Kasumi-1 (cell line): ENCODE measurements at regions not wholly inside any gene's neighbourhood (a gene's known extent, or its start where the extent isn't known, plus 50 kb on each side); places are given as distances from the start of the nearest gene placed in this dataset.

Experiments
- DNase-seq, 2 experiments: peaks; one replicate each; lab custom pipeline; 2025; lab: John Stamatoyannopoulos, UW

GRCh38 chr1:239732770-239733169, 346.4 kb downstream of the CHRM3 start:
- no peak for DNase-seq

DNA sequence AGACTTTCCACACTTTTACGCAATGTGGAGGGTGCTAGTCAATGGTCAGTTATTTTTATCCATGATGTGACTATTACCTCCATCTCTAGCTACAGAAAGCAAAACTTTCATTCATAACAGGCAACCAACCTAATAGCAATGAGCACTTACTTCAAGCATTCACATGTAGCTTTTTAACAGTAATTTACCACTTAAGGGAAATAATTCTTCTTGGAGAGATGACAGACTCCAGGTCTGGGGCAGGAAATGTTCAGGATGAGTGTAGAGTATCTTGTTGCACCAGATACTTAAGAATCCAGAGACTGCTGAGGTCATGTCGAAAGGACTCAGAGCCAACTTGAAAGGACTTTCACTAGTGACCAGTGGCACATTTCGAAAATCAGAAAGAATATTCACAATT, 347.6 kb downstream of the CHRM3 start:
- DNase-seq = no peak

DNA sequence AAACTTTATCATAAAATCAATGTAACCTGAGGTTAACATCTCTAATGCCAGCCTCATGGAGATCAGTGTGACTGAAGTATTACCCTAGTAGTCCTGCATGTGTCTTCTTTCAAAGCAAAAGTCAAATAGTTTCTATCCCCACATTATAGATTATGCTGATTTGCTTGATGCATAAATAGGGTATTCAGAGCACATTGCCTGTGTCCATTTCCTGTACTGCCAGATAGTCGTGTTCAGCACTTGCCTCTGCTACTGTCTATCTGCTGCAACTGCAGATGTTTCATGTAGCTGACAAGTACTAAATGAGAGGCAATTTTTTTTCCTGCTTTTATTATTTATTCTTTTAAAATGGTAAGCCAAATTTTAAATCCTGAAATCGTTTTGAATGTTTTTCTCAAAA, 348.7 kb downstream of the CHRM3 start:
- peak in 1 of 2 experiments; percentile 9 for DNase-seq

- DNase-seq = no peak
Measured at GRCh38 chr1:239736479-239736878, 350.1 kb downstream of the CHRM3 start.

GRCh38 chr1:239739375-239739774, 352.3 kb upstream of the FMN2 start:
- DNase-seq = no peak

DNA sequence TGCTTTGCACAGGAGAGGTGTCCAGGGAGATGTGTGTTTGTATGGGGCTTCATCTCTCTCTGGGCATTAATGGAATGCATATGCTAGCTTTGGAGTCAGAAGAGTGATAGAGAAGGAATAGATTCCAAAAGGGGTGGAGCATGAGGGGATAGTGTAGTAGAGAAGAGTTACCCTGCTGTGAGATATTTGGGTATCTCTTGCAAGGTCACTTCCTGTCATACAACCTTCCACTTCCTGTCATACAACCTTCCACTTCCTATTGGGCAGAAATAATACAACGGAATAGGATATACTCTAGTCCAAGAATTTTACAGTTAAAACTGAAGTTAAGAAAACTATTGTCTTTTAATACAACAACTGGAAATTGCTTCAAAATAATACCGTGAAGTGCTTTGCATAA, 351.8 kb upstream of the FMN2 start:
- peak; percentile 14 to 28 for DNase-seq

GRCh38 chr1:239742416-239743109, 349.1 kb upstream of the FMN2 start:
- peak in 1 of 2 experiments; percentile 20 for DNase-seq

GRCh38 chr1:239744851-239745250, 346.8 kb upstream of the FMN2 start:
- peak; percentile 3 to 16 for DNase-seq

- no peak for DNase-seq
Measured at GRCh38 chr1:239755107-239755912, 336.4 kb upstream of the FMN2 start.

DNA sequence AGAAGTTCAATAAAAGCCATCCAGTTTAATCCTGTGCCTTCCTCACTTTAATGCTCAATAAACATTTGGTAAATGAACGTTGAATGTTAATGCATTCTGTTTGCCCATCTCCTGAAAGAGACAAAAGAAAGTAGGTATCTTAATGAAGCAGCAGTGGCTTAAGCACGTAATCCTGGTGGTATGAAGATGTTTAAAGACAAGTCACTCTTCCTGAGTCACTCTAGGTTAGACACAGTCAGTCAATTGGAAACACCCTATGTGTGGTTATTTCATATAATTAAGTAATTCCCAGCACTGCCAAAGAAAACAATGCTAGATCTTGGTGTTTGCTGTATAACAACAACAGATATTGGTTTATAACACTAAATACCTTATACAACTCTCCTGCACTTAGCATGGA, 334.0 kb upstream of the FMN2 start:
- DNase-seq = no peak

DNA sequence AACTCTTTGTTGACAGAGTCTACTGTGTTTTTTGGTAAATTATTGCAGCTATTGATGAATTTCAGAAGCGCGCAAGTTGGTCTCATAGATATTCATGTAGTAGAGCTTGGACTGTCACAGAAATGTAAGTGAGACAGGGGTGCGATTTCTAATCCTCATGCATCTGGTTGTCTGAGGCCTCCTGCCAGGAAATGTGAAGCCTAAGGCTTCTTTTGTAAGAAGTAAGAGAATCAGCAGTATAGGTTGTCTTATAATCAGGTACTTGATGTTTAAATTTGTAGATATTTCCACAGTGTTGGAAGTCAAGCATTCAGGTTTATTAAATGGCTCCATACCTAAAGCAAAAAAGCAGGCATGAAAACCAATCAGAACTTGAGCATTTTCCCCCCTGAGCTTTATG, 332.9 kb upstream of the FMN2 start:
- no peak for DNase-seq

DNA sequence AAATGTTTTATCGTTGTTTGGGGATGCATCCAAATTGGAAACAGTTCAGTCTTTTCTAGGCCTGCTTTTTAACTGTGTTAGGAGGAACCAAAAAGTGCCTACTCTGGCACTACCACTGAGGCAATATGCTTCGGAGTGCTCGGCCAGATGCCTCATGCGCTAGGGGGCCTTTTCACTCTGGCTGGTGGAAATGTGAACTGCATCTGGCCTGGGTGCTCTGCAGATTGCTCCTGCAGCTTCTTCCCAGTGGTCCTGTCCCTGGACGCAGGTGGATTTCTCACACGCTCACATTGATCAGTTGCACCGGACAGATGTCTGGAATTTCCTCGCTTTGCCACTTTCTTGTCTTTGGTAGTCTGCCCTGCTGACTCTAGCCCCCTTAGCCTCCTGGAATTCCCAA, 330.2 kb upstream of the FMN2 start:
- DNase-seq = no peak

- no peak for DNase-seq
Measured at GRCh38 chr1:239763850-239764249, 327.8 kb upstream of the FMN2 start.

DNA sequence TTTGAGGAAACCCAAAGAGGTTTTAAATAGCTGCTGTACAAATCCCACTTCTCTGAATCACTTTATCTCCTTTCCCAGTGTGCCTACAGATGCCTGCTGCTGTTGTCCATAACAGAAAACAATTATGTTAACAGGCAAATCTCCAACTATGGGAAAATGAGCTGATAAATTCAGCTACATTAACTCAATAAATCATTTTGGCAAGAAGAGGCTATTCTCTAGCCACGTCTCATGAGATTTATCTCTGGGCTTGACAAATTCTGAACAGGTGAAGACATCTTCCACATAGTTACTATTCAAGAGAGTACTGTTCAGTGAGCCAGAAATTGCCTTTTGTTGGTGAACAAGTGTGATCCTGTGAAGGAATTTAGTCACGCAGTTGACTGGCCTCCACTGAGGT, 327.1 kb upstream of the FMN2 start:
- DNase-seq = no peak

DNA sequence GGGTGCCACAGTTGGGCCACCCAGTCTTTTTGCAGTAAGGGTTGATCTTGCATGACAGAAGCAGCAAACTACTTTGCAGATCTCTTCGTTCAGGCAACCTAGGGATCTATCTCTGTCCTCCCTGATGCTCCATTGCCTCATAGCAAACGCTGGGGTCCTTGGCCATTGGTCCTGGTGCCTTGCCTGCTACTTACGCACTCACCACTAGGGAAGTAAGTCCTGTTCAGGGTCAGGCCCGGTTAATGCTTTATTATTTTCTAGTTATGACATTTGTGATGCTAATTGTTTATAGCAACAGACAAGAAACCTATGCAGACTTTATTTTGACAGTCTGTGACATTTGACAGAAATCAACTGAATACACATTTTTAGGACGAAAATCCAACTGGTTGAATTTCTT, 326.5 kb upstream of the FMN2 start:
- no peak for DNase-seq

GRCh38 chr1:239771550-239771949, 320.1 kb upstream of the FMN2 start:
- no peak for DNase-seq

GRCh38 chr1:239772446-239772845, 319.2 kb upstream of the FMN2 start:
- DNase-seq = no peak

- no peak for DNase-seq
Measured at GRCh38 chr1:239775466-239775865, 316.2 kb upstream of the FMN2 start.

DNA sequence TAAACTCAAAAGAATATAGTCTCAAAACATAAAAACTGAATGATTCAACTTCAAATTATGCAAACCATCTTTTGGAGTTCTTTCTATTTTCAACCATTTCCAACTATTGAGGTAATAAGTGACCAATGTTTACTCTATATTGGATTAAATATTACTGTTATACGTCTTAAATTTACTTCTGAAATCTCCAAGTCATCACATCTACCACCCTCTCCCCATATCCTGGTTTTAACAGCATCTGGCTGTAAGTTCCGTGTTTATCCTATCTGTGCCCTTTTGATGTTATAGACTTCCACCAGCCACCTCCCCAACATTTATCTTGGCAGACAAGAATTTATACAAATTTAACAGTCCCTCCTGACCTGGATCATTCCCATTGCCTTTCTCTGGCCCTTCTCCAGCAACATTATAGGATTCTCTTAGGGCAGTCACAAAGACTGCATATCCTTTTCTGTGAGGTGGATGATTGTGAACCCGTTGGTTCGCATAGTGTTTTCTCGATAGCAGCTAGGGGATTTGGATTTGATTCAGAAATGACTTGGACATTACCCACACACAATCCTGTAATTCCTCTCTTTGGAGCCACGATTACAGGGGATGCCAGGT, 313.4 kb upstream of the FMN2 start:
- DNase-seq = no peak

- no peak for DNase-seq
Measured at GRCh38 chr1:239779962-239780361, 311.7 kb upstream of the FMN2 start.

DNA sequence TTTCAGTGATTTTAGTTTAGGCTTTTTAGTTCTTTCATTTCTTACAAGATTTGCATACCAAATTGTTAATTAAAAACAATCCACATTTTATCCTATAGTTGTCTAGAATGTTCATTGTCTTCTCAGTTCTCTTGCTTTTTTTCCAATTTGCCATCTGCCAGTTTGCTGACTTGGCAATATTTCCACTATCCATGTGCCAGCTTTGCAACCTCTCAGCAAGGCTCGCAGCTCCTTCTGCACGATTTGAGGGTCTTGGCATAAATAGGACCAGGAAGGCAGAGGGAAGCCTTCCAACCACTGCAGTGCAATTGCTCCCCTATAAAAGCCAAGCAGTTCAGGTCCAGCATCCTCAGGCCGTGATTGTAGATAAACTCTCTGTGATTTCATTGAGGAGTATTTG, 306.8 kb upstream of the FMN2 start:
- DNase-seq = no peak

GRCh38 chr1:239785576-239785975, 306.1 kb upstream of the FMN2 start:
- no peak for DNase-seq

- no peak for DNase-seq
Measured at GRCh38 chr1:239786464-239786863, 305.2 kb upstream of the FMN2 start.
